IMR-90 (cell line): ENCODE measurements at regions not wholly inside any gene's neighbourhood (a gene's known extent, or its start where the extent isn't known, plus 50 kb on each side); places are given as distances from the start of the nearest gene placed in this dataset.

Experiments
- BHLHE40 ChIP-seq: fragments of 150-350 bp; IDR thresholded peaks from 2 replicates; pipeline ENCODE4 v1.6.1; 2016; ENCODE audit warnings: mild to moderate bottlenecking, low read depth, low read length
- FOS ChIP-seq: fragments of 150-350 bp; IDR thresholded peaks from 2 replicates; pipeline ENCODE4 v1.6.1; 2016; ENCODE audit warnings: low read depth, low read length
- MAFK ChIP-seq: IDR thresholded peaks from 2 replicates; pipeline ENCODE4 v1.6.1; 2012; ENCODE audit warnings: low read depth, low read length, improper control_type of control experiment
- MXI1 ChIP-seq: IDR thresholded peaks from 2 replicates; pipeline ENCODE4 v1.6.1; 2012; ENCODE audit warnings: low read depth, mild to moderate bottlenecking, low read length, moderate library complexity, borderline replicate concordance
- POLR2A ChIP-seq: IDR thresholded peaks from 2 replicates; pipeline ENCODE4 v1.6.1; 2012; ENCODE audit warnings: mild to moderate bottlenecking, low read depth, low read length
- RAD21 ChIP-seq: IDR thresholded peaks from 2 replicates; pipeline ENCODE4 v1.6.1; 2012; ENCODE audit warnings: low read length, improper control_type of control experiment
- RCOR1 ChIP-seq: IDR thresholded peaks from 2 replicates; pipeline ENCODE4 v1.6.1; 2012; ENCODE audit warnings: mild to moderate bottlenecking, low read length, improper control_type of control experiment; ENCODE audit not compliant: insufficient replicate concordance
- RFX5 ChIP-seq: IDR thresholded peaks from 2 replicates; pipeline ENCODE4 v1.8.0; 2012; ENCODE audit warnings: low read depth, mild to moderate bottlenecking, low read length, moderate library complexity
- SMC3 ChIP-seq: fragments of 150-350 bp; IDR thresholded peaks from 2 replicates; pipeline ENCODE4 v1.6.1; 2016; ENCODE audit warnings: low read depth, mild to moderate bottlenecking, antibody characterized with exemption, low read length, moderate library complexity
- TF ChIP-seq, protein P1 (sequence below): conservative IDR thresholded peaks from 2 replicates; pipeline ENCODE4 v1.5.1; 2012; ENCODE audit warnings: mild to moderate bottlenecking, low read depth, low read length, improper control_type of control experiment
- TF ChIP-seq, protein P2 (sequence below): fragments of 150-350 bp; IDR thresholded peaks from 2 replicates; pipeline ENCODE4 v1.6.1; 2017; ENCODE audit warnings: mild to moderate bottlenecking, antibody characterized with exemption, low read length, low read depth

DNA sequence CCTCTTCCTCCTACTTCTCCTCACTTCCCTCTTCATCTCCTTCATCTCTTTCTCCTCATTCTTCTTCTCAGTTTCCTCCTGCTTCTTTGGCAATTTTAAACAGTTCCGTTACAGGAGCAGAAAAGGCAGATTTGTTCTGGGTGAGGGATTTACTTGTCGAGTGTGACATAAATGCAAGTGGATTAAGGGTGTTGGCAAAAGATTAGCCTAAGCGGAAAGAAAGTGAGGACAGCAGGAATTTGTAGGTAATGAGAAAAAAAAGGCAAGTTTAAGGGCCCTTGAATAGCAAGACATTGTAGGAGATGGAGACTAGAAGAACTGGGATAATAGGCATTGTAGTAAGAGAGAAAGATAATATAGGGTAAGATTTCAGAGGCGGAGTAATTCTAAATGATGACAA, 841.6 kb downstream of the RAPGEF2 start:
- TF ChIP-seq RAD21 (no peak), MAFK (no peak), POLR2A (no peak), MXI1 (no peak), SMC3 (no peak), RCOR1 (no peak), RFX5 (no peak), FOS (no peak), BHLHE40 (no peak)
- TF ChIP-seq, protein P1, sequence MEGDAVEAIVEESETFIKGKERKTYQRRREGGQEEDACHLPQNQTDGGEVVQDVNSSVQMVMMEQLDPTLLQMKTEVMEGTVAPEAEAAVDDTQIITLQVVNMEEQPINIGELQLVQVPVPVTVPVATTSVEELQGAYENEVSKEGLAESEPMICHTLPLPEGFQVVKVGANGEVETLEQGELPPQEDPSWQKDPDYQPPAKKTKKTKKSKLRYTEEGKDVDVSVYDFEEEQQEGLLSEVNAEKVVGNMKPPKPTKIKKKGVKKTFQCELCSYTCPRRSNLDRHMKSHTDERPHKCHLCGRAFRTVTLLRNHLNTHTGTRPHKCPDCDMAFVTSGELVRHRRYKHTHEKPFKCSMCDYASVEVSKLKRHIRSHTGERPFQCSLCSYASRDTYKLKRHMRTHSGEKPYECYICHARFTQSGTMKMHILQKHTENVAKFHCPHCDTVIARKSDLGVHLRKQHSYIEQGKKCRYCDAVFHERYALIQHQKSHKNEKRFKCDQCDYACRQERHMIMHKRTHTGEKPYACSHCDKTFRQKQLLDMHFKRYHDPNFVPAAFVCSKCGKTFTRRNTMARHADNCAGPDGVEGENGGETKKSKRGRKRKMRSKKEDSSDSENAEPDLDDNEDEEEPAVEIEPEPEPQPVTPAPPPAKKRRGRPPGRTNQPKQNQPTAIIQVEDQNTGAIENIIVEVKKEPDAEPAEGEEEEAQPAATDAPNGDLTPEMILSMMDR = no peak
- TF ChIP-seq, protein P2, sequence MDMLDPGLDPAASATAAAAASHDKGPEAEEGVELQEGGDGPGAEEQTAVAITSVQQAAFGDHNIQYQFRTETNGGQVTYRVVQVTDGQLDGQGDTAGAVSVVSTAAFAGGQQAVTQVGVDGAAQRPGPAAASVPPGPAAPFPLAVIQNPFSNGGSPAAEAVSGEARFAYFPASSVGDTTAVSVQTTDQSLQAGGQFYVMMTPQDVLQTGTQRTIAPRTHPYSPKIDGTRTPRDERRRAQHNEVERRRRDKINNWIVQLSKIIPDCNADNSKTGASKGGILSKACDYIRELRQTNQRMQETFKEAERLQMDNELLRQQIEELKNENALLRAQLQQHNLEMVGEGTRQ = no peak
